Gastrocnemius medialis (tissue), 4 donors: ENCODE measurements at regions not wholly inside any gene's neighbourhood (a gene's known extent, or its start where the extent isn't known, plus 50 kb on each side); places are given as distances from the start of the nearest gene placed in this dataset.

Experiments
- ATAC-seq, 2 donors: fragments of 150-250 bp; one replicate each; pipeline ENCODE4 v1.9.1; 2016
- DNase-seq, 2 donors: peaks; one replicate each; pipeline ENCODE4 v3.0.0-alpha.2; 2019
- H3K27ac ChIP-seq, 4 donors: fragments of 200-600 bp; sonication (generic); 1 replicate in 1 of 4; 2 replicates in 3 of 4; pipeline ENCODE4 v1.5.1; 2016 to 2018; ENCODE audit warnings: mild to moderate bottlenecking in 2 of 4, moderate library complexity in 1 of 4
- H3K27me3 ChIP-seq, 3 donors: fragments of 200-600 bp; sonication (generic) in 2 of 3; 1 replicate in 1 of 3; 2 replicates in 2 of 3; pipeline versions ENCODE4 v1.5.1 to v1.6.0; 2016 to 2019; ENCODE audit warnings: mild to moderate bottlenecking in 1 of 3, moderate library complexity in 1 of 3
- H3K36me3 ChIP-seq, 2 donors: fragments of 200-600 bp; sonication (generic) in 1 of 2; one replicate each; pipeline ENCODE4 v1.5.1; 2017 to 2018
- H3K4me1 ChIP-seq, 2 donors: fragments of 200-600 bp; sonication (generic) in 1 of 2; one replicate each; pipeline ENCODE4 v1.5.1; 2016 to 2017; ENCODE audit warnings: mild to moderate bottlenecking in 2 of 2
- H3K4me3 ChIP-seq, 4 donors: fragments of 200-600 bp; sonication (generic) in 3 of 4; 1 replicate in 1 of 4; 2 replicates in 3 of 4; pipeline ENCODE4 v1.5.1; 2016 to 2019; ENCODE audit warnings: mild to moderate bottlenecking in 2 of 4
- H3K9me3 ChIP-seq, 3 donors: fragments of 200-600 bp; sonication (generic) in 2 of 3; 1 replicate in 1 of 3; 2 replicates in 2 of 3; pipeline ENCODE4 v1.5.1; 2016 to 2019
- POLR2A ChIP-seq, 2 donors: fragments of 450-650 bp; IDR thresholded peaks; one replicate each; pipeline ENCODE4 v1.6.1; 2017; ENCODE audit warnings: antibody characterized with exemption in 2 of 2, mild to moderate bottlenecking in 2 of 2, moderate library complexity in 2 of 2
- in situ Hi-C, 4 donors: fragments of 200-750 bp; cut with MboI; loops; one replicate each; pipeline versions ENCODE4 v1.15.0 to v1.8.0; 2017; ENCODE audit warnings: low sequenced_read_pairs in 4 of 4
- intact Hi-C: fragments of 100-400 bp; cut with DNase I; formaldehyde crosslinking; loops from one replicate; pipeline ENCODE4 v1.15.1; 2023; ENCODE audit warnings: low total_unique reads
- TF ChIP-seq, protein P1 (sequence below), 5 experiments: fragments of 450-650 bp in 3 of 5; fragments of 200-600 bp in 2 of 5; sonication (generic) in 2 of 5; IDR thresholded peaks in 4 of 5; conservative IDR thresholded peaks in 1 of 5; 1 replicate in 4 of 5; 2 replicates in 1 of 5; pipeline ENCODE4 v1.5.1; 2016 to 2019; ENCODE audit warnings: antibody characterized with exemption in 5 of 5, mild to moderate bottlenecking in 3 of 5, moderate library complexity in 3 of 5

DNA sequence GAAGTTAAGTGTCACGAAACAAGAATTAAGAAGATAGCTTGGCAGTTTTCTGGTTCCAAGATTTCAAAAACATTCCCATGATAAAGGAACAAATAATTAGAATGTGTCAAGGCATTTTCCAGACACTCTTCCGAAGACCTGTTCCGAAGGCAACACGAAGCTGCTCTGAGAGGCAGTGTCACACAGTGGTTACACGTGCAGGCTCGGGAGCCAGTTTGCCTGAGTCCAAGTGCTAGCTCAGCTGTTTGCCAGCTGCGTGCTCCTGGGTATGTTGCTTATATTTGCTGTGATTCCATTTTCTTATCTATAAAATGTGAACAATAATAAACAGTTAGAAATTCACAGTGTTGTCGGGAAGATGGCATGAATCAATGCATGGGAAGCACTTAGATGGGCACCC is 217.9 kb upstream of the GRIP1 start:
- intact Hi-C loops = no loop called here
- H3K9me3 ChIP-seq = no peaks in the 10 kb centered on the region
- H3K27ac ChIP-seq = no peak overlapping the region
- TF ChIP-seq, protein P1, sequence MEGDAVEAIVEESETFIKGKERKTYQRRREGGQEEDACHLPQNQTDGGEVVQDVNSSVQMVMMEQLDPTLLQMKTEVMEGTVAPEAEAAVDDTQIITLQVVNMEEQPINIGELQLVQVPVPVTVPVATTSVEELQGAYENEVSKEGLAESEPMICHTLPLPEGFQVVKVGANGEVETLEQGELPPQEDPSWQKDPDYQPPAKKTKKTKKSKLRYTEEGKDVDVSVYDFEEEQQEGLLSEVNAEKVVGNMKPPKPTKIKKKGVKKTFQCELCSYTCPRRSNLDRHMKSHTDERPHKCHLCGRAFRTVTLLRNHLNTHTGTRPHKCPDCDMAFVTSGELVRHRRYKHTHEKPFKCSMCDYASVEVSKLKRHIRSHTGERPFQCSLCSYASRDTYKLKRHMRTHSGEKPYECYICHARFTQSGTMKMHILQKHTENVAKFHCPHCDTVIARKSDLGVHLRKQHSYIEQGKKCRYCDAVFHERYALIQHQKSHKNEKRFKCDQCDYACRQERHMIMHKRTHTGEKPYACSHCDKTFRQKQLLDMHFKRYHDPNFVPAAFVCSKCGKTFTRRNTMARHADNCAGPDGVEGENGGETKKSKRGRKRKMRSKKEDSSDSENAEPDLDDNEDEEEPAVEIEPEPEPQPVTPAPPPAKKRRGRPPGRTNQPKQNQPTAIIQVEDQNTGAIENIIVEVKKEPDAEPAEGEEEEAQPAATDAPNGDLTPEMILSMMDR (IDR thresholded peaks at IDR 0.05 in 4 of 5, conservative IDR thresholded peaks at IDR 0.05 in 1 of 5) = no peak
- TF ChIP-seq POLR2A (IDR thresholded peaks at IDR 0.05) = no peak
- ATAC-seq (no peak), DNase-seq (no peak)
- peaks cover 0 to 6% of the 10 kb centered on the region in 2 donors for H3K4me1 ChIP-seq
- in situ Hi-C loops = no loop called here
- no peaks in the 10 kb centered on the region for H3K27me3 ChIP-seq
- no peak overlapping the region for H3K4me3 ChIP-seq
- H3K36me3 ChIP-seq = no peaks in the 10 kb centered on the region

DNA sequence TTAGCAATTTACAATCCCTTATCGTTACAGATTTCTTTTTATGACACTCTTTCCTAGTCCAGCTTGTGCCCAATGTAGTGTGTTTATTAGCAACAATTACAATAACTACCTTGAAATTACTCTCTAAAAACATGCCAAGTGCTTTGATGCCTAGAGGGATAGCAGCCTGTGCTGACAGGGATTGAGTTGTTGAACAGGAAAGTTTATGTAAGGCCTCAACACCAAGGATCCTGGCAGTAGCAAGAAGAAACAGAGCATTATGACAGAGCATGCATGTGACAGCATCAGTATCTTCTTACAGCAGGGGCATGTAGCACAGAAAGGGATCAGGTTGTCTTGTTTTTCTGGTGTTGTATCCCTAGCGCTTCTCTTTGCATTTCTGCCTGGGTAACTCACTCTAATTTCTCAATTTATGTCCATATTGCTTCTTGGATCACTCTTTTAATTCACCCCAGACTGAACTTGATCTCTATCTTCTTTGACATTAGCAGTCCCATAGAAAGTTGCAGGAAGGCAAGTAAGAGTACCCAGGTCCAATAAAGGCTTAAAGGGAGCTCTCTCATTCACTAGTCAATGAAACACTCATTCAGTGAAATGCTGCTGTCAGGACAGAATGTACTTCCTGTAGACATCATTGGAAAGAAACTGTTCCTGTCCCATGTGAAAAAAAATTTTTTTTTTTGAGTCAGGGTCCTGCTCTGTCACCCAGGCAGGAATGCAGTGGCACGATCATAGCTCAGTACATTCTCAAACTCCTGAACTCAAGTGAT is 220.0 kb upstream of the GRIP1 start:
- TF ChIP-seq POLR2A (IDR thresholded peaks at IDR 0.05) = no peak
- TF ChIP-seq, protein P1 (IDR thresholded peaks at IDR 0.05 in 4 of 5, conservative IDR thresholded peaks at IDR 0.05 in 1 of 5) = no peak
- Histone ChIP-seq H3K27me3 (no peaks in the 10 kb centered on the region), H3K4me1 (peaks cover 0 to 6% of the 10 kb centered on the region in 2 donors), H3K9me3 (no peaks in the 10 kb centered on the region), H3K27ac (peak overlapping the region in 3 of 4 donors; percentile 25 to 66 (median 64)), H3K36me3 (no peaks in the 10 kb centered on the region), H3K4me3 (no peak overlapping the region)
- intact Hi-C loops (no loop called here), in situ Hi-C loops (no loop called here)
- ATAC-seq (peak; percentile 90 to 99), DNase-seq (peak in 1 of 2 donors; percentile 7)

DNA sequence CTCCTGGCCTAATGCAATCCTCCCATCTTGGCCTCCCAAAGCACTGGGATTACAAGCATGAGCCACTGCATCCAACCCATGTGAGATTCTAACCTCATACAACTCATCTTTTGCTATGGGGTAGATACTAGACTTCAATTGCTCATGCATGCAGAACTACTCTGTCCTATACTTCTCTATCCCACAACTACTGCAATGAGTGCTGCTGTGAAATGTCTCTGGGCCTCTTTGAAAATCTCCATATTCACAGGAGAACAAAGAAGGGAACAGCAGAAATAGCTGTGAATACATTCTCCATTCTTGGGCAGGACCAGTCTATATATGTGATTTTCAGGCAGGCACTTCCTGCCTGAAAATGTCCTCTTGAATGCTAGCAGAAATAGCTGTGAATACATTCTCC is 220.7 kb upstream of the GRIP1 start:
- Histone ChIP-seq H3K27me3 (no peaks in the 10 kb centered on the region), H3K27ac (peak overlapping the region in 1 of 4 donors; percentile 64), H3K4me3 (no peak overlapping the region), H3K36me3 (no peaks in the 10 kb centered on the region), H3K4me1 (peaks cover 0 to 6% of the 10 kb centered on the region in 2 donors), H3K9me3 (no peaks in the 10 kb centered on the region)
- no peak for ATAC-seq
- intact Hi-C loops (no loop called here), in situ Hi-C loops (no loop called here)
- DNase-seq = no peak
- TF ChIP-seq, protein P1 (IDR thresholded peaks at IDR 0.05 in 4 of 5, conservative IDR thresholded peaks at IDR 0.05 in 1 of 5) = no peak
- no peak for TF ChIP-seq POLR2A (IDR thresholded peaks at IDR 0.05)

DNA sequence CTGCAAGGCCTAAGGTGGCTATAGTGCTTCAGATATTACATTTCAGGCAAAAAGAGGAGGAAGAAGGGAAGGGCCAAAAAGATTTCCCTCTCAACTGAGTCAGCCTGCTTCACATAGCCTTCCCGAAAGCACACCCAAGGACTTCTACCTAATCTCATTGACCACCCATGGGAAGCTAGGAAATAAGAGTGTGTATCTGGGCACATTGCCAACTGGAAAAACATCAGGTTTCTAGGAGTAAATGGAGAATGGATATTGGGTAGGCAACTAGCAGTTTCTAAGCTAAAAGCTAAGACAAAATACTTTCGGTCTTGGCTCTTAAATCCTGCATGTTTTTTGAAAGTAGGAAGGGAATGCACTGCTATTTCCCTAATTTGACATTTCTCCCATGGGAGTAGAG is 221.7 kb upstream of the GRIP1 start:
- no peaks in the 10 kb centered on the region for H3K27me3 ChIP-seq
- H3K36me3 ChIP-seq = no peaks in the 10 kb centered on the region
- DNase-seq = no peak
- no peak overlapping the region for H3K27ac ChIP-seq
- peaks cover 0 to 6% of the 10 kb centered on the region in 2 donors for H3K4me1 ChIP-seq
- in situ Hi-C loops (no loop called here), intact Hi-C loops (no loop called here)
- TF ChIP-seq, protein P1 (IDR thresholded peaks at IDR 0.05 in 4 of 5, conservative IDR thresholded peaks at IDR 0.05 in 1 of 5) = no peak
- no peak for TF ChIP-seq POLR2A (IDR thresholded peaks at IDR 0.05)
- no peak overlapping the region for H3K4me3 ChIP-seq
- H3K9me3 ChIP-seq = no peaks in the 10 kb centered on the region
- ATAC-seq = no peak
